ENCODE measurements at regions not wholly inside any gene's neighbourhood (a gene's known extent, or its start where the extent isn't known, plus 50 kb on each side); places are given as distances from the start of the nearest gene placed in this dataset.

DNA sequence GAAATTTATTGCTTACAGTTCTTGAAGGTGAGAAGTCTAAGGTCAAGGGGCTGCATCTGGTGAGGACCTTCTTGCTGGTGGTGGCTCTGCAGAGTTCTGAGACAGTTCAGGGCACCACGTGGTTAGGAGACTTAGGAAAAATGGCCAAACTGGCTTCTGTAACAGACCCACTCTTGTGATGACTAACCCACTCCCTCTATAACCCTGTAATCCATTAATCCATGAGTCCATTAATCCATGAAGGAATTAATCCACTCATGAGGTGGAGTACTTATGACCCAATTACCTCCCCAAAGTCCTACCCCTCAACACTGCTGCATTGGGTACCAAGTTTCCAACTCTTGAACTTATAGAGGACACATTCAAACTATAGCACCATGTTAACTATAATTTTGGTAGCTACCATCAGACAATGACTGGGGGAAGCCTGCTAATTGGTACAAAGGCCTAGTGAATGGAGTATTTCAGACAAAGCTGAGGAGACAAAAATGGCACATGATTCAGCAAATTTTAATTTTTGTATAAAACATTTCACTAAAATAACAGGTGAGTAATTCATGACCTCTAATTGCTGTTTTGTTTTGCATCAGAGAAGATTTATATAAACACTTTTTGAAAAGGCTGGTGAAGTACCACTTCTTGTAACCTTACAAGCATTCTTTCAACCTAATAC is 374.1 kb upstream of the TBL1XR1 start:
- TF ChIP-seq EZH2 (IDR thresholded peaks at IDR 0.05; ENCODE audit: borderline replicate concordance, low read depth, low read length, severe bottlenecking): no peak
- TF ChIP-seq, protein P1, sequence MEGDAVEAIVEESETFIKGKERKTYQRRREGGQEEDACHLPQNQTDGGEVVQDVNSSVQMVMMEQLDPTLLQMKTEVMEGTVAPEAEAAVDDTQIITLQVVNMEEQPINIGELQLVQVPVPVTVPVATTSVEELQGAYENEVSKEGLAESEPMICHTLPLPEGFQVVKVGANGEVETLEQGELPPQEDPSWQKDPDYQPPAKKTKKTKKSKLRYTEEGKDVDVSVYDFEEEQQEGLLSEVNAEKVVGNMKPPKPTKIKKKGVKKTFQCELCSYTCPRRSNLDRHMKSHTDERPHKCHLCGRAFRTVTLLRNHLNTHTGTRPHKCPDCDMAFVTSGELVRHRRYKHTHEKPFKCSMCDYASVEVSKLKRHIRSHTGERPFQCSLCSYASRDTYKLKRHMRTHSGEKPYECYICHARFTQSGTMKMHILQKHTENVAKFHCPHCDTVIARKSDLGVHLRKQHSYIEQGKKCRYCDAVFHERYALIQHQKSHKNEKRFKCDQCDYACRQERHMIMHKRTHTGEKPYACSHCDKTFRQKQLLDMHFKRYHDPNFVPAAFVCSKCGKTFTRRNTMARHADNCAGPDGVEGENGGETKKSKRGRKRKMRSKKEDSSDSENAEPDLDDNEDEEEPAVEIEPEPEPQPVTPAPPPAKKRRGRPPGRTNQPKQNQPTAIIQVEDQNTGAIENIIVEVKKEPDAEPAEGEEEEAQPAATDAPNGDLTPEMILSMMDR (IDR thresholded peaks at IDR 0.05; ENCODE audit: extremely low read depth in 1 of 2, insufficient read depth in 1 of 2, low read depth in 1 of 2, low read length in 2 of 2): no peak
